A673 (cell line): ENCODE measurements at regions not wholly inside any gene's neighbourhood (a gene's known extent, or its start where the extent isn't known, plus 50 kb on each side); places are given as distances from the start of the nearest gene placed in this dataset.

Source experiments
- BruUV-seq: library from RNA; stranded (reverse); fragments of 400-500 nt; replicated peaks from 2 replicates; lab custom pipeline; 2021; lab: Mats Ljungman, UMichigan
- CTCF ChIA-PET: fragments of 300-600 bp; sonication (Branson Sonifier 250); formaldehyde crosslinking; loops from one replicate; lab custom pipeline; 2022; ENCODE audit warnings: antibody characterized with exemption; lab: Charles Lee
- POLR2A ChIA-PET: fragments of 300-600 bp; sonication (Branson Sonifier 250); formaldehyde crosslinking; loops from one replicate; lab custom pipeline; 2022; ENCODE audit warnings: antibody characterized with exemption; ENCODE audit not compliant: low non-redundant PET; lab: Charles Lee
- DNase-seq: peaks from one replicate; pipeline ENCODE4 v3.0.0-alpha.2; 2015; ENCODE audit warnings: low spot score
- H3K27ac ChIP-seq: fragments of 200-600 bp; sonication (generic); 2 replicates; pipeline ENCODE4 v1.5.1; 2016; ENCODE audit warnings: mixed run types, low read depth, mild to moderate bottlenecking, mixed read lengths, antibody characterized with exemption, low read length; ENCODE audit not compliant: poor library complexity, severe bottlenecking
- H3K27me3 ChIP-seq: fragments of 200-600 bp; sonication (generic); replicated peaks from 2 replicates; pipeline ENCODE4 v1.6.1; 2017; ENCODE audit warnings: mixed run types, low read depth, mild to moderate bottlenecking, mixed read lengths, antibody characterized with exemption, low read length; ENCODE audit not compliant: insufficient read depth, poor library complexity
- H3K36me3 ChIP-seq: fragments of 200-600 bp; sonication (generic); 2 replicates; pipeline ENCODE4 v1.6.1; 2016; ENCODE audit warnings: mixed run types, mild to moderate bottlenecking, mixed read lengths, antibody characterized with exemption, low read length; ENCODE audit not compliant: insufficient read depth, poor library complexity, severe bottlenecking
- H3K4me1 ChIP-seq: fragments of 200-600 bp; sonication (generic); 2 replicates; pipeline ENCODE4 v1.6.1; 2017; ENCODE audit warnings: mixed run types, mild to moderate bottlenecking, mixed read lengths, antibody characterized with exemption, low read length; ENCODE audit not compliant: insufficient read depth, poor library complexity, severe bottlenecking
- H3K4me3 ChIP-seq: fragments of 200-600 bp; sonication (generic); 2 replicates; pipeline ENCODE4 v1.5.1; 2016; ENCODE audit warnings: low read depth, mixed run types, mild to moderate bottlenecking, mixed read lengths, low read length; ENCODE audit not compliant: poor library complexity, severe bottlenecking
- H3K9me3 ChIP-seq: fragments of 200-600 bp; sonication (generic); 2 replicates; pipeline ENCODE4 v1.6.1; 2016; ENCODE audit warnings: mixed run types, low read depth, mild to moderate bottlenecking, mixed read lengths, antibody characterized with exemption, low read length; ENCODE audit not compliant: poor library complexity, severe bottlenecking
- EZH2 ChIP-seq: fragments of 200-600 bp; sonication (generic); IDR thresholded peaks from 2 replicates; pipeline ENCODE4 v1.6.1; 2017; ENCODE audit warnings: borderline replicate concordance, low read depth, mild to moderate bottlenecking, mixed read lengths, antibody characterized with exemption, low read length; ENCODE audit not compliant: poor library complexity, severe bottlenecking
- intact Hi-C: fragments of 100-400 bp; cut with micrococcal nuclease; formaldehyde crosslinking; loops from one replicate; pipeline ENCODE4 v1.10.0; 2022; ENCODE audit not compliant: unreplicated experiment
- TF ChIP-seq, protein P1 (sequence below): fragments of 300-800, 200-600 bp; sonication (generic); conservative IDR thresholded peaks from 2 replicates; pipeline ENCODE4 v1.5.1; 2017; ENCODE audit warnings: low read depth, mild to moderate bottlenecking, antibody characterized with exemption, low read length, moderate library complexity, mixed read lengths

DNA sequence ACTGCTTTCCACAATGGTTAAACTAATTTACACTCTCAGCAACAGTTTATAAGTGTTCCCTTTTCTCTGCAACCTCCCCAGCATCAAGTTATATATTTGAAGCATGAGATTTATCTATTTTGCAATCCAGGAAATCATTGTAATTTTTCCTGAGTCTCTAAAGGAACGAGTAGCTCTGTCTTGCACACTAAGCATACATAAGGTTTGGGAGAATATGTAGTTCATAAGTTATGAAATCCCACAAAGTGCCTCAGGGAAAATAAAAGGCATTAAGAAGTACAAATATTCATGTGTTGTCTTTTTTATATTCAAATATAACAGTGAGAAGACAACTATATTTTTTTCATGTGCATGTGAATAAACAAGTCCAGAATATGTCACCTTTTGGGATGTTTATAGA is 377.1 kb upstream of the RORB start:
- intact Hi-C loops, result no loop called here
- CTCF ChIA-PET, result no interaction called here

DNA sequence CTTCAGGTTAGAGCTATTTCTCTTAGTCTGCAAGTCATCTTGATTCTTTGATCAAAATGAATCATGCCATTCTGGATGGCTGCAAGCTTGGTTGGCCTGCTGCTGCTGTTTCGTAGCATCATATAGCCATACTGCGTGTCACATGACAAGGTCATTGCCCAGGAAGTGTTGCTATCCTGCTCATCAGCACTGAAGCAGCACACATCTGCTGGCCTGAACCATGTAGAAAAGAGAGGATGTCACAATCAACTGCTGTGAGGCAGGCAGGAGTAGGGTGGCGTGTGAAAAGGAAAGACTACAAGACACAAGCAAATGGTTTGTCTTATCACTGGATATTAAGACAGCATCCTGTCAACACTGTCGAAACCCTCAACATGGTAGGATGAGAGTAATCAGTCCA is 376.7 kb upstream of the RORB start:
- Histone ChIP-seq H3K4me1 (no peaks in the 10 kb centered on the region), H3K9me3 (no peaks in the 10 kb centered on the region), H3K4me3 (no peak overlapping the region), H3K27ac (no peak overlapping the region), H3K27me3 (no peaks in the 10 kb centered on the region), H3K36me3 (no peaks in the 10 kb centered on the region)
- ChIA-PET CTCF (no interaction called here), POLR2A (no interaction called here)
- no peak for DNase-seq
- TF ChIP-seq EZH2, result no peak
- TF ChIP-seq, protein P1, sequence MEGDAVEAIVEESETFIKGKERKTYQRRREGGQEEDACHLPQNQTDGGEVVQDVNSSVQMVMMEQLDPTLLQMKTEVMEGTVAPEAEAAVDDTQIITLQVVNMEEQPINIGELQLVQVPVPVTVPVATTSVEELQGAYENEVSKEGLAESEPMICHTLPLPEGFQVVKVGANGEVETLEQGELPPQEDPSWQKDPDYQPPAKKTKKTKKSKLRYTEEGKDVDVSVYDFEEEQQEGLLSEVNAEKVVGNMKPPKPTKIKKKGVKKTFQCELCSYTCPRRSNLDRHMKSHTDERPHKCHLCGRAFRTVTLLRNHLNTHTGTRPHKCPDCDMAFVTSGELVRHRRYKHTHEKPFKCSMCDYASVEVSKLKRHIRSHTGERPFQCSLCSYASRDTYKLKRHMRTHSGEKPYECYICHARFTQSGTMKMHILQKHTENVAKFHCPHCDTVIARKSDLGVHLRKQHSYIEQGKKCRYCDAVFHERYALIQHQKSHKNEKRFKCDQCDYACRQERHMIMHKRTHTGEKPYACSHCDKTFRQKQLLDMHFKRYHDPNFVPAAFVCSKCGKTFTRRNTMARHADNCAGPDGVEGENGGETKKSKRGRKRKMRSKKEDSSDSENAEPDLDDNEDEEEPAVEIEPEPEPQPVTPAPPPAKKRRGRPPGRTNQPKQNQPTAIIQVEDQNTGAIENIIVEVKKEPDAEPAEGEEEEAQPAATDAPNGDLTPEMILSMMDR, result no peak
- BruUV-seq, result no TSS peak
- intact Hi-C loops, result no loop called here

More for the DNA sequence above, 377.1 kb upstream of the RORB start:
- Histone ChIP-seq H3K36me3 (no peaks in the 10 kb centered on the region), H3K4me3 (no peak overlapping the region), H3K9me3 (no peaks in the 10 kb centered on the region), H3K27me3 (no peaks in the 10 kb centered on the region), H3K4me1 (no peaks in the 10 kb centered on the region), H3K27ac (no peak overlapping the region)
- POLR2A ChIA-PET, result no interaction called here
- no peak for TF ChIP-seq EZH2
- TF ChIP-seq, protein P1, result no peak
- BruUV-seq, result no TSS peak
- no peak for DNase-seq

DNA sequence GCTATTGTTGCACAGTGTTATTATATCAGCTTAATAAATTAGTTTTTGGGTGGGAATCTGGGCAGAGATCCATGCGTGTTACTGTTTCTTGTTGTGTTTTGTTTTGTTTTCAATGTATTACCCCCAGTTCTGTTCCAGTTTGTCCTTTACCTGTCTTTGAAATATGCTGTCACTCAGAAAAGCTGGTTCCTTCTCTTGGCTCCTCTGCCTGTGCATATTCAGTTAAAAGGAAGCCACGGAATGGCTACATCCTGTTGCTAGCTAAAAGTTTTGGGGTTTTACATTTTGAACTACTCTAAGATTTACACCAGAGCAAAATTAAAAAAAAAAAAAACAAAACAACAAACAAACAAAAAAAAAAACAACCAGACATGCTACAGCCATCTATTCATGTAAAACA is 374.9 kb upstream of the RORB start:
- H3K27ac ChIP-seq, result no peak overlapping the region
- no peak for DNase-seq
- BruUV-seq, result no TSS peak
- H3K9me3 ChIP-seq, result no peaks in the 10 kb centered on the region
- ChIA-PET CTCF (no interaction called here), POLR2A (no interaction called here)
- TF ChIP-seq, protein P1, result no peak
- no peak for TF ChIP-seq EZH2
- no peak overlapping the region for H3K4me3 ChIP-seq
- no peaks in the 10 kb centered on the region for H3K36me3 ChIP-seq
- H3K27me3 ChIP-seq, result no peaks in the 10 kb centered on the region
- intact Hi-C loops, result no loop called here
- no peaks in the 10 kb centered on the region for H3K4me1 ChIP-seq
